Fibroblast of villous mesenchyme (primary cell): ENCODE measurements at regions not wholly inside any gene's neighbourhood (a gene's known extent, or its start where the extent isn't known, plus 50 kb on each side); places are given as distances from the start of the nearest gene placed in this dataset.

Experiments
- DNase-seq: peaks from one replicate; pipeline ENCODE4 v3.0.0-alpha.2; 2010; ENCODE audit warnings: low read depth
- H3K4me3 ChIP-seq: 2 replicates; pipeline ENCODE4 v1.5.1; 2011; ENCODE audit warnings: low read depth, mild to moderate bottlenecking, low read length
- TF ChIP-seq, protein P1 (sequence below): IDR thresholded peaks from 2 replicates; pipeline ENCODE4 v1.5.1; 2012; ENCODE audit warnings: low read depth, mild to moderate bottlenecking, low read length; ENCODE audit not compliant: insufficient read depth

DNA sequence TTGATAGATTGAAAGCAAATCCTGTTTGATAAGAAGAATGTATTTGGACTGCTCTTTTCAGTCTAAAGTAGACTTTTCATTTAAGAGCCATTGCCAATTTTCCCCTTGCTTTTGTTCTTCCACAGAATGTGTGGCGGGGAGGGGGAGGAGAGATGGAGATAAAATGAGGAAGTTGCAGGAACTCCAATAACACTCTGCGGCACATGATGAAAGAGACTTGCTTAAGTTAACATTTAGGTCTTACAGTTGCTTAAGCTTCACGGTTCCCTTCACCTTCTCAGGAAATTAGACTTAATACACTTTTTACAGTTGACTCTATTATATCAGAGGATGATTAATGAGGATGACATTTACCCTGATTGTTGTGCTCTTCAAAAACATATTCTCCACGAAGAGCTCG, 537.3 kb downstream of the TMTC2 start:
- no peak for DNase-seq
- no peak overlapping the region for H3K4me3 ChIP-seq
- TF ChIP-seq, protein P1, sequence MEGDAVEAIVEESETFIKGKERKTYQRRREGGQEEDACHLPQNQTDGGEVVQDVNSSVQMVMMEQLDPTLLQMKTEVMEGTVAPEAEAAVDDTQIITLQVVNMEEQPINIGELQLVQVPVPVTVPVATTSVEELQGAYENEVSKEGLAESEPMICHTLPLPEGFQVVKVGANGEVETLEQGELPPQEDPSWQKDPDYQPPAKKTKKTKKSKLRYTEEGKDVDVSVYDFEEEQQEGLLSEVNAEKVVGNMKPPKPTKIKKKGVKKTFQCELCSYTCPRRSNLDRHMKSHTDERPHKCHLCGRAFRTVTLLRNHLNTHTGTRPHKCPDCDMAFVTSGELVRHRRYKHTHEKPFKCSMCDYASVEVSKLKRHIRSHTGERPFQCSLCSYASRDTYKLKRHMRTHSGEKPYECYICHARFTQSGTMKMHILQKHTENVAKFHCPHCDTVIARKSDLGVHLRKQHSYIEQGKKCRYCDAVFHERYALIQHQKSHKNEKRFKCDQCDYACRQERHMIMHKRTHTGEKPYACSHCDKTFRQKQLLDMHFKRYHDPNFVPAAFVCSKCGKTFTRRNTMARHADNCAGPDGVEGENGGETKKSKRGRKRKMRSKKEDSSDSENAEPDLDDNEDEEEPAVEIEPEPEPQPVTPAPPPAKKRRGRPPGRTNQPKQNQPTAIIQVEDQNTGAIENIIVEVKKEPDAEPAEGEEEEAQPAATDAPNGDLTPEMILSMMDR, result no peak

DNA sequence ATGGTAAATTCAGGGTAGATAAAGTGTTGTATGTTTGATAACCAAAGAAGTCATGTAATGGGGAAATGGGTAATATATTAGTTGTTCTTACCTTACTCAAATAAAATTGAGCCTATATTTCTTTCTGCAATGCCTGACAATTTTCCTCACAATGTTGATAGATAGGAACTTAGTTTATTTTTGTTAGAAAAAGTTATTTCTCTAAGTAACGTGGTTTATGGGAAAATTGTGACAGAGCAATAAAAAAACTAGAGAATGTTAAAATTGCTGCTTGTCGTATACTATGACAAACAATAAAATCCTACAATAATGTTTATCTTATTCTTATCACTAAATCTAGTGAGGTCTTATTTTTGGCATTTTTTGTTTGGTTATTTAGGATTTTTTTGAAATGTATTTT, 534.1 kb downstream of the TMTC2 start:
- no peak overlapping the region for H3K4me3 ChIP-seq
- DNase-seq, result no peak
- TF ChIP-seq, protein P1, result no peak

DNA sequence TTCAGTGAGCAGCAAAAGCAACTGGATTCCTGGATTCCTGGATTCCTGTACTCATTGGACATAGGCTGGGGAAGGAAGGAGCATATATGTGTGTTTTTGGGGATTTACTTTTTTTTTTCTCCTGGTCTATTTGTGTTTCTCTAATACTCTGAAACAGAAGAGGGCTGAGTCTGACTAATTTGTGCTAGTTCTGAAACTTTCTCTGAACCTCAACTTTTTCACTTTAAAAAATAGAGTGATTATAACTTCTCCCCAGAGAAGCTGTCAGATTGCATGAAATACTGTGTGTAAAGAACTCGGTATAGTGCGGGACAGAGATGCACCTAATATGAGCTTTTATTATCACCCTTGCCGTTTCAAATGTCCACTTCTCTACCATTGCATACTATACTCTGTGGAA, 529.5 kb downstream of the TMTC2 start:
- DNase-seq, result no peak
- H3K4me3 ChIP-seq, result no peak overlapping the region
- TF ChIP-seq, protein P1, result no peak

DNA sequence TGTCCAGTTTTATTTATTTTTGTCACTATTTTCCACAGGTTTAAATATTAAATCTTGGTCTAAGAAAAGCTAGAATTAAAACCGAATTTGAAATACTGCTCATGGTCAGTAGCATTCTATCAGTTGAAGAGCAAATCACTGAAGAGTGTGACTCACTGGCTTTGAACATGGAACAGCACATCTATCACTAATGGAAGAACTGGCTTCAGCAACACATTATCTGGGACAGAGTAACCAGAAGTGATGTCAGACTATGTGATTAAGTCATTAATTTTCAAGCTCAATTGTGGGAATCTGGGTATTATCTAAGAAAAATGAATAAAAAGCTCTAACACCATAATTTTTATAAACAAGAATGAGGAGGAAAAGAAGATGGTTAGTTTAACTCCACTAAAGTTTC, 527.5 kb downstream of the TMTC2 start:
- DNase-seq, result no peak
- H3K4me3 ChIP-seq, result no peak overlapping the region
- TF ChIP-seq, protein P1, result no peak

DNA sequence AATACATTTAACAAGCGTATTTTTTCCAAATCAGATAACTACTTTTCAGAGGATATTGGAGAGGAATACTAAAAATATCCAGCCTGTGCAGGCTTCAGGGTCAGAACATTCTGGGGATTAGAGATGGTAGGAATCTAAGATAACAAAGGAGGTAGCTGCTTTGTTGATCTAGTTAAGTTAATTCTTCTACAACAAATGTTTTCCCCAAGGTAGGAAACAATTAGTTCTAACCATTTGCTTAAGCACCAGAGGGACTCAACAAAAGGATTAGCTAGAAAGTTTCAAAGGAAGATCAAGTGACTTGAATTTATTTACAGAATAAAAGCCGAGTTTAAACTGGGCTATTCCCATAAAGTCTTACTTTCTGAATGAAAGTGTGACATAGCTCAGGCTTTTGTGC, 524.2 kb downstream of the TMTC2 start:
- no peak for DNase-seq
- TF ChIP-seq, protein P1, result no peak
- no peak overlapping the region for H3K4me3 ChIP-seq

DNA sequence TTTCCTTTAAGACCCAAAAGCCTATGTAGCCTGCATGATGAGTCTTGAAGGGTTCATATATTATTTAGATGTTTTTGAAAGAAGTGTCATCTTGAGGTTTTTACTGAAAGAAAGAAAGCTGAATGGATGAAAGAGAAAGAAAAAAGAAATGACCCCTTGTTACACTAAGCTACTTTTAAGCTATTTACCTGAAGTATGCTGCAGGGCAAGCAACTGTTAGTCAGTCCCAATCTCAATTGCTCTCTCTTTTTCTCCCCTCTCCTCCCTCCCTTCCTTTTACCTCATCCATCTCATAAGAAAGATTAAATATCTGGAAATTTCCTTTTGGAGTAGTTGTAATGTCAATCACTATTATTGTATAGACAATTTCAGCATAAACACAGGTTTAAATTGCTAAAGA, 512.4 kb downstream of the TMTC2 start:
- TF ChIP-seq, protein P1, result no peak
- H3K4me3 ChIP-seq, result no peak overlapping the region
- DNase-seq, result no peak

DNA sequence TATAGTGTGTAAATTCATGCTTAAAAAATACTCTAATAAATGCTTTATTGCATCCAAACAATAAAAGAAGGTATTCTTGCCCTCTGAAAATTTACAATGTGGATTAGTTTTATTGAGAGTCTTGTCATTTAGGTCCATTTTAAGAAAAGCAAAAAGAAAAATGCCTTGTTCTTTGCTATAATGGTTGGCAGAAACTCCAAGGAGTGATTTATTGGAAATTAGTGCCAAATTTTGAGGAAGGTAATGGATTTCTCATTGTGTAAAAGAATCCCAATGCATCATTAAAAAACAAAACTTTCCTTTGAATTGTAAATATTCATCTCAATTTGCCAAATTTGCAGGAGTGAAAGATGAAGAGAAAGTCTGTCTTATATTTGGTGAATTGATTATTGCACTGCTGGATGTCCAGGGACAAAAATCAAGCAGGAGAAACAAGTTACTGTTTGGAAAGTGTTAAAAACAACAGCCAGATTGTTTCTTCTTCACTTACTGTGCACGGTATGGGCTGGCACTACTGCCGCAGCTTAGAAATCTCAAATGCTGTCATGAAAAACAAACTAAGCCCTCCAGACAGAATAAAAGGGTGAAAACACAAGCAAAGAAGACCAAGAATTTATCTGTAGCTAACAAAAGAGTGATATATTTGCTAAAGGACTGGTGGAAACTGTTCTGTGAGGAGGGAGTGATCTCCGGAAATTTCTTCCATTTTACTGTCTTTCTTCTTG, 511.7 kb downstream of the TMTC2 start:
- no peak overlapping the region for H3K4me3 ChIP-seq
- TF ChIP-seq, protein P1, result no peak
- no peak for DNase-seq
